Spleen (tissue), 7 donors: ENCODE measurements at regions not wholly inside any gene's neighbourhood (a gene's known extent, or its start where the extent isn't known, plus 50 kb on each side); places are given as distances from the start of the nearest gene placed in this dataset.

Experiments
- POLR2AphosphoS5 ChIP-seq, 3 donors: sonication (generic); formaldehyde crosslinking; IDR thresholded peaks; one replicate each; pipeline ENCODE4 v1.5.1; 2017; ENCODE audit warnings: antibody characterized with exemption in 3 of 3
- TF ChIP-seq, protein P1 (sequence below), 11 experiments: fragments of 200-600 bp in 7 of 11; fragments of 450-650 bp in 4 of 11; sonication (generic) in 4 of 11; IDR thresholded peaks in 8 of 11; conservative IDR thresholded peaks in 3 of 11; 1 replicate in 7 of 11; 2 replicates in 4 of 11; pipeline versions ENCODE4 v1.4.0 to v1.8.0; 2016 to 2021; ENCODE audit warnings: antibody characterized with exemption in 11 of 11, inconsistent platforms in 4 of 11, mild to moderate bottlenecking in 1 of 11
- donor health status: DM: no; HTN: no; CAD: no; lungs with moderate emphysema.
- donor health status: DM: no; HTN: no; CAD: no.
- donor health status: DM: no; HTN: no; CAD: no.

- TF ChIP-seq, protein P1, sequence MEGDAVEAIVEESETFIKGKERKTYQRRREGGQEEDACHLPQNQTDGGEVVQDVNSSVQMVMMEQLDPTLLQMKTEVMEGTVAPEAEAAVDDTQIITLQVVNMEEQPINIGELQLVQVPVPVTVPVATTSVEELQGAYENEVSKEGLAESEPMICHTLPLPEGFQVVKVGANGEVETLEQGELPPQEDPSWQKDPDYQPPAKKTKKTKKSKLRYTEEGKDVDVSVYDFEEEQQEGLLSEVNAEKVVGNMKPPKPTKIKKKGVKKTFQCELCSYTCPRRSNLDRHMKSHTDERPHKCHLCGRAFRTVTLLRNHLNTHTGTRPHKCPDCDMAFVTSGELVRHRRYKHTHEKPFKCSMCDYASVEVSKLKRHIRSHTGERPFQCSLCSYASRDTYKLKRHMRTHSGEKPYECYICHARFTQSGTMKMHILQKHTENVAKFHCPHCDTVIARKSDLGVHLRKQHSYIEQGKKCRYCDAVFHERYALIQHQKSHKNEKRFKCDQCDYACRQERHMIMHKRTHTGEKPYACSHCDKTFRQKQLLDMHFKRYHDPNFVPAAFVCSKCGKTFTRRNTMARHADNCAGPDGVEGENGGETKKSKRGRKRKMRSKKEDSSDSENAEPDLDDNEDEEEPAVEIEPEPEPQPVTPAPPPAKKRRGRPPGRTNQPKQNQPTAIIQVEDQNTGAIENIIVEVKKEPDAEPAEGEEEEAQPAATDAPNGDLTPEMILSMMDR (IDR thresholded peaks at IDR 0.05 in 8 of 11, conservative IDR thresholded peaks at IDR 0.05 in 3 of 11) = no peak
- no peak for TF ChIP-seq POLR2AphosphoS5 (IDR thresholded peaks at IDR 0.05)
These were observed 1041.0 kb downstream of the TLE1 start for GRCh38 chr9:80648336-80648735.
